ENCODE measurements at regions not wholly inside any gene's neighbourhood (a gene's known extent, or its start where the extent isn't known, plus 50 kb on each side); places are given as distances from the start of the nearest gene placed in this dataset.

DNA sequence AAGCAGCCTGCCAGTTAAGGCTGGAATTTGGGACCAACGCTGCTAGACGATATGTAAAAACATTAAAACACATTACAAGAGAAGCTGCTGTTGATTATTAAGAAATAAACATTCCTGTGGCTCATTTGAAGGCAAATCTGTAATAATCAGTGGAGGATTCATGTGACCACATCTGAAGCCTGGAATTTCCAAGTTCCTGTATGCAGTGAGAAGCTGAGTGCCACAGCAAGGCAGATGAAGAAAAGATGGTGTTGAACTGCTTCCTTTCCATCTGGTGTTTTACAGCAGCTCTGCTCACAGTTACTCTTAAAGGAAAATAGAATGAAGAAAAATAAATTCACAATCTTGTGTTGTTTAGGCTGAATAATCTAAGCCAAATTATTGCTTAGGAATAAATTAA lies 139.3 kb upstream of the ROBO2 start:
- DNase-seq (ENCODE audit: low read depth), result no peak
- H3K4me3 ChIP-seq (replicated peaks; ENCODE audit: low read depth, low read length), result no peak overlapping the region
- TF ChIP-seq, protein P1, sequence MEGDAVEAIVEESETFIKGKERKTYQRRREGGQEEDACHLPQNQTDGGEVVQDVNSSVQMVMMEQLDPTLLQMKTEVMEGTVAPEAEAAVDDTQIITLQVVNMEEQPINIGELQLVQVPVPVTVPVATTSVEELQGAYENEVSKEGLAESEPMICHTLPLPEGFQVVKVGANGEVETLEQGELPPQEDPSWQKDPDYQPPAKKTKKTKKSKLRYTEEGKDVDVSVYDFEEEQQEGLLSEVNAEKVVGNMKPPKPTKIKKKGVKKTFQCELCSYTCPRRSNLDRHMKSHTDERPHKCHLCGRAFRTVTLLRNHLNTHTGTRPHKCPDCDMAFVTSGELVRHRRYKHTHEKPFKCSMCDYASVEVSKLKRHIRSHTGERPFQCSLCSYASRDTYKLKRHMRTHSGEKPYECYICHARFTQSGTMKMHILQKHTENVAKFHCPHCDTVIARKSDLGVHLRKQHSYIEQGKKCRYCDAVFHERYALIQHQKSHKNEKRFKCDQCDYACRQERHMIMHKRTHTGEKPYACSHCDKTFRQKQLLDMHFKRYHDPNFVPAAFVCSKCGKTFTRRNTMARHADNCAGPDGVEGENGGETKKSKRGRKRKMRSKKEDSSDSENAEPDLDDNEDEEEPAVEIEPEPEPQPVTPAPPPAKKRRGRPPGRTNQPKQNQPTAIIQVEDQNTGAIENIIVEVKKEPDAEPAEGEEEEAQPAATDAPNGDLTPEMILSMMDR (IDR thresholded peaks at IDR 0.05; ENCODE audit: low read length, missing control alignments), result no peak

DNA sequence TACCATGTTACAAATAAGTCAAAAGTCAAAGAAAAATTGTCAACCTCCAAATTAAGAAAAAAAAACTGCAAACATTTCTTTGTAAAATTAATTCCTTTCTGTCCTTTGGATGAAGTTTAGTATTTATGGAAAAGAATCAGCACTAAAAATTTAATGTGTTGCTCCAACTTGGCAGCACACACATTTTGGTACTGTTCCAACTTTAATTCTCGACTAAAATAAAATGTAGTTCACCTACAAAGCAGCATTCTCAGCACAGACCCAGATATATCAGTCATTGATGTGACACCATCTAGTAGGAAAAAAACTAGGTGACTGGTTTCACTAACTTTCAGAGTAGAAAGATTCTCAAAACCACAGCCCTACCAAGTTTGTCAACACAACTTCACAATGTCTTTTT lies 131.7 kb upstream of the ROBO2 start:
- TF ChIP-seq, protein P1 (IDR thresholded peaks at IDR 0.05; ENCODE audit: low read length, missing control alignments), result no peak
- DNase-seq (ENCODE audit: low read depth), result no peak
- H3K4me3 ChIP-seq (replicated peaks; ENCODE audit: low read depth, low read length), result no peak overlapping the region

DNA sequence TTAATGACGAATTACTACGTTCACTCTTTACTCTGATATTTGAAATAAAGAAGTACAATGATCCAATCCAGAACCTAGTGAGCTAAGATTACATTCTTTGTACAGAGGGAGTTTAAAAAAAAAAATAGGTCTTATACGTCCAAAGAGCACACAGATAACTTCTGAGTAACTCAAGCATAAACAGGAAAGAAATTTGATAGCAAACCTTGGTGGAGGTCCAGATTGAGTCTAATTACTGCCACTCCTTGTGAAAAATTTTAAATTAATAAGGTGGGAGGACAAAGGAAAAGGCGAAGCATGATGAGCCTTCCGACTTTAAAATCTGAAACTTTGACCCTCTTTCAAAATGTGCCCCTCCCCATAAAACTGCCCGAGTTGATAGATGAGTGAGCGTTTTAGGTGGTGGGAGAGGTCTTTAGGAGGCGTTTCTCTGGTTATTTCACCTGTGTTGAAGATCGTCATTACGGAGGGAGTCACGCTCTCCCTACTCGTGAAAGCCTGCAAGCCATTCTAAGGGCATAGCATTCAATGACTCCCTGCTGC lies 127.0 kb upstream of the ROBO2 start:
- TF ChIP-seq, protein P1 (IDR thresholded peaks at IDR 0.05; ENCODE audit: low read length, missing control alignments), result no peak
- no peak for DNase-seq (ENCODE audit: low read depth)
- H3K4me3 ChIP-seq (replicated peaks; ENCODE audit: low read depth, low read length), result no peak overlapping the region

DNA sequence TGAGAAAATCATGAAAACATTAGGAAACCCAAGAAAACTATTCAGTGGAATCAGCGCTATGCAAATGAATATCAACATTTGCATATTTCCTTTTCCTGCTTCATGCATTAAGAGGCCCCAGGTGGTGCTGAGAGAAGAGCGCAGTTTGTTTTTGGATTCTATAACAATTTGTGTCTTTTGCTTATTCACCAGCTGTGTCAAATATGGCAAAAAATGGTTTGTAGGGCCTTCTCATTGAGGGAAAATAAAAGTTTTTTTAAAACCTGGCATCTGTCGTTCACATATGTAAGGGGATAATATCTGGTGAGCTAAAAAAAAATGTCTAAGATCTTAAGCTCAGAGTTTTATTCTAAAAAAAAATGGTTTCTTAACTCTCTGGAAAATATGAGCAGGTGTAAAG lies 122.5 kb upstream of the ROBO2 start:
- TF ChIP-seq, protein P1 (IDR thresholded peaks at IDR 0.05; ENCODE audit: low read length, missing control alignments), result no peak
- no peak for DNase-seq (ENCODE audit: low read depth)
- no peak overlapping the region for H3K4me3 ChIP-seq (replicated peaks; ENCODE audit: low read depth, low read length)

DNA sequence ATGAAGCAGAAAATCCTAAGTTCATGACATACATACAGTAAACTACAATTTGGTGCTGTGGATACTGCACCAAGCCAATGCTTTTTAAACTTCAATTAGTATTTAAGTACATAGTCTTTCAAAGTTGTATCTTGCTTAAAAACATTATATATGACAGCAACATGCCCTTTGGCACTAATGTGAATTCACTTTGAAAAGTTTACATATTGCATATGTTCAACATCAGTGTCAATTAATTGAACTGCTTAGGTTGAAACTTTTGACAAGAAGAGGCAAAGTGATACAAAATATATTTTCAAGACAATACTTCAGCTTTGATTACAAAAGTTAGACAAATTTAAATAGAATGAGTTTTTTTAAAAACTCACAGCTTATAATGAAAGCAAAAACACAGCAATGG lies 119.4 kb upstream of the ROBO2 start:
- no peak overlapping the region for H3K4me3 ChIP-seq (replicated peaks; ENCODE audit: low read depth, low read length)
- DNase-seq (ENCODE audit: low read depth), result no peak
- TF ChIP-seq, protein P1 (IDR thresholded peaks at IDR 0.05; ENCODE audit: low read length, missing control alignments), result no peak

DNA sequence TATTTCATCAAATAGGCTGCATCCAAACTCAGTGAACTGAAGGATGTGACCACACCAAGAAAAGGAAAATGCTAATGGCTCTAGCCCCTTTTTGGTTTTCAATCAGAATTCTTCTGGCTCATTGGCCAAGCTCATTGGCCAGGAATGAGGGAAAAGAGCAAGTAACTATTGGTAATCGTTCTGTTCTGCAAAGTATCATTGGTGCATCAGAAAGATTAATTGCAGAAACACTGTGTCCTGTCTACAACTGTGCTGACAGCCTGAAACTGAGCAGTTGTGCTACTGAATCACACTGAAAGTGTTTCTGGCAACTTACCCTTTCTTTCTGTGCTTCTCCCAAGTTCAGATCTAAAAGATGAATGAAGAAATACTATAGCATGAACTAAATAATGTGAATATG lies 116.4 kb upstream of the ROBO2 start:
- no peak for DNase-seq (ENCODE audit: low read depth)
- TF ChIP-seq, protein P1 (IDR thresholded peaks at IDR 0.05; ENCODE audit: low read length, missing control alignments), result no peak
- H3K4me3 ChIP-seq (replicated peaks; ENCODE audit: low read depth, low read length), result no peak overlapping the region

DNA sequence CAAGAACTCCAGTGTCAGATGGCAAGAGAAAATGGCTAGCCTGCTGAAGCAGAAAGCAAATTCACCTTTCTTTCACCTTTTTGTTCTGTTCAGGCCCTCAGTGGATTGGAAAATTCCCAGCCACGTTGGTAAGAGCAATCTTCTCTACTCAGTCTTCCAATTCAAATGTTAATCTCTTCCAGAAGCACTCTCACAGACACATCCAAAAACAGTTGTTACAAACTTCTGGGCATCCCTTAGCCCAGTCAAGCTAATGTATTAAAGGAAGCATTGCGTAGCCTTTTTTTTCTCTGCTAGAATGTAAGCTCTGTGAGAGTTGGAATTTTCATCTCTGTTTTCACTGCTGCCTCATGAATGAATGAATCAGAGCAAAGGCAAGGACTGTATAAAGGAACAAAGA lies 109.2 kb upstream of the ROBO2 start:
- TF ChIP-seq, protein P1 (IDR thresholded peaks at IDR 0.05; ENCODE audit: low read length, missing control alignments), result no peak
- DNase-seq (ENCODE audit: low read depth), result no peak
- H3K4me3 ChIP-seq (replicated peaks; ENCODE audit: low read depth, low read length), result no peak overlapping the region
